GM23248 (cell line): ENCODE measurements at regions not wholly inside any gene's neighbourhood (a gene's known extent, or its start where the extent isn't known, plus 50 kb on each side); places are given as distances from the start of the nearest gene placed in this dataset.

Experiments used
- DNase-seq: peaks from one replicate; pipeline ENCODE4 v3.0.0-alpha.2; 2015
- H2AFZ ChIP-seq: fragments of 200-600 bp; sonication (generic); 2 replicates; pipeline ENCODE4 v1.6.1; 2016; ENCODE audit warnings: antibody characterized with exemption
- H3F3A ChIP-seq: fragments of 200-600 bp; sonication (generic); 2 replicates; pipeline ENCODE4 v1.6.1; 2016; ENCODE audit warnings: mild to moderate bottlenecking, antibody characterized with exemption, mixed run types; ENCODE audit not compliant: insufficient read depth
- H3K27ac ChIP-seq: fragments of 200-600 bp; sonication (generic); 2 replicates; pipeline ENCODE4 v1.5.1; 2016; ENCODE audit warnings: mild to moderate bottlenecking
- H3K27me3 ChIP-seq: fragments of 200-600 bp; sonication (generic); replicated peaks from 2 replicates; pipeline ENCODE4 v1.6.1; 2016; ENCODE audit warnings: mild to moderate bottlenecking; ENCODE audit not compliant: insufficient read depth
- H3K36me3 ChIP-seq: fragments of 200-600 bp; sonication (generic); 2 replicates; pipeline ENCODE4 v1.6.1; 2016; ENCODE audit warnings: low read depth, mild to moderate bottlenecking
- H3K4me1 ChIP-seq: fragments of 200-600 bp; sonication (generic); 2 replicates; pipeline ENCODE4 v1.6.1; 2016; ENCODE audit warnings: mild to moderate bottlenecking; ENCODE audit not compliant: insufficient read depth
- H3K4me2 ChIP-seq: fragments of 200-600 bp; sonication (generic); one replicate; pipeline ENCODE4 v1.6.1; 2016; ENCODE audit warnings: mild to moderate bottlenecking; ENCODE audit not compliant: unreplicated experiment
- H3K4me3 ChIP-seq: fragments of 200-600 bp; sonication (generic); 2 replicates; pipeline ENCODE4 v1.5.1; 2016; ENCODE audit warnings: mild to moderate bottlenecking
- H3K79me2 ChIP-seq: fragments of 200-600 bp; sonication (generic); 2 replicates; pipeline ENCODE4 v1.6.1; 2016; ENCODE audit warnings: mild to moderate bottlenecking; ENCODE audit not compliant: insufficient read depth
- H3K9ac ChIP-seq: fragments of 200-600 bp; sonication (generic); 2 replicates; pipeline ENCODE4 v1.6.1; 2016; ENCODE audit warnings: mild to moderate bottlenecking
- H3K9me2 ChIP-seq: fragments of 200-600 bp; sonication (generic); 2 replicates; pipeline ENCODE4 v1.6.1; 2016; ENCODE audit warnings: mixed run types, mild to moderate bottlenecking, moderate library complexity; ENCODE audit not compliant: insufficient read depth
- H3K9me3 ChIP-seq: fragments of 200-600 bp; sonication (generic); one replicate; pipeline ENCODE4 v1.6.1; 2017; ENCODE audit warnings: low read depth
- H4K20me1 ChIP-seq: fragments of 200-600 bp; sonication (generic); 2 replicates; pipeline ENCODE4 v1.6.0; 2016; ENCODE audit not compliant: insufficient read depth
- EZH2 ChIP-seq: fragments of 200-600 bp; sonication (generic); IDR thresholded peaks from 2 replicates; pipeline ENCODE4 v1.6.1; 2018; ENCODE audit warnings: antibody characterized with exemption, mild to moderate bottlenecking; ENCODE audit not compliant: insufficient read depth, poor library complexity, severe bottlenecking
- EZH2phosphoT487 ChIP-seq: fragments of 200-600 bp; sonication (generic); IDR thresholded peaks from 2 replicates; pipeline ENCODE4 v1.6.1; 2018; ENCODE audit warnings: antibody characterized with exemption, moderate library complexity, mild to moderate bottlenecking, low read depth; ENCODE audit not compliant: insufficient read depth
- WGBS, 2 experiments: methylation state at CpG; one replicate each; pipeline ENCODE4 v1.1.6; 2015 to 2017; ENCODE audit warnings: low lambda C conversion rate in 2 of 2, low coverage in 1 of 2; ENCODE audit errors: missing lambda C conversion rate in 2 of 2; 5-methylcytosine and 5-hydroxymethylcytosine counted together
- in situ Hi-C: fragments of 300-500 bp; cut with MboI; formaldehyde crosslinking; loops from 2 replicates; pipeline ENCODE4 v1.15.0; 2020

DNA sequence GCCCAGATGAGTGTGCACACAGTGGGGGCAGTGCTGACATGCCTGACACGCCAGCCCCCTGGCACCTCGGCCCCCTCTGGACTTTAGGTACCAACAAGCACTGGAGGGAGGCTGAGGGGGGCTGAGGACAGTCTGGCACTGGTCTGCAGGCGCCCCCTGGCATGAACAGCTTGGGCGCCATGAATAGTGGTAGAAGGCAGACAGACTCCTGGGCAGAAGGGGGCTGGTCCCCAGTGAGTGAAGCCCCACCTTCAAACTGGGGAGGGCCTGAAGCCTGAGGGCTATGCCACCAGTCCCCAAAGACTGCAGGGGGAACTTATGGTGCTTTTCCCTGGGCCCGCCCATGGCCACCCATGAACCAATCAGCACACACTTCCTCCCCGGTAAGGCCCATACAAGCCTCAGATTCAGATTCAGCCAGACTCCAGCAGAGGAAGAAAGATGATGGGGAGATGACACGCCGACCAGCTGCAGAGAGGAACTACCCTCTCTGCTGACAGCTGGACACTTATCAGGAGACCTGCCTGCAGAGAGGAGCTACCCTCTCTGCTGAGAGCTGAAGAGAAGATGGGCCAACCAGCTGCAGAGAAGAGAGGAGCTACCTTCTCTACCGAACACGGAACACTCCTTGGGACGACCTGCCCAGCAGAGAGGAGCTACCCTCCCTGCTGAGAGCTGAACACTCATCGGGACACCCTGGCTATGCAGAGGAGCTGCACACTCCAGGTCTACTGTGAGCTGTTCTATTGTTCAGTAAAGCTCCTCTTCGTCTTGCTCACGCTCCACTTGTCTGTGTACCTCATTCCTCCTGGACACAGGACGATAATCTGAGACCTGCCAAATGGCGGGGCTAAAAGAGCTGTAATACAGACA lies 324.5 kb downstream of the PCNX1 start:
- Histone ChIP-seq H3K4me2 (no peak overlapping the region), H3K9me3 (no peaks in the 10 kb centered on the region), H3K27me3 (no peaks in the 10 kb centered on the region), H4K20me1 (no peaks in the 10 kb centered on the region), H3K4me1 (no peaks in the 10 kb centered on the region), H3K27ac (no peak overlapping the region), H3F3A (no peaks in the 10 kb centered on the region), H3K36me3 (no peaks in the 10 kb centered on the region), H3K4me3 (no peak overlapping the region), H3K79me2 (no peaks in the 10 kb centered on the region), H2AFZ (no peak overlapping the region), H3K9ac (no peak overlapping the region), H3K9me2 (no peaks in the 10 kb centered on the region)
- WGBS, 2 experiments, result 86 to 89% methylated on average over 14 to 16 of the region's 16 CpGs
- TF ChIP-seq EZH2 (no peak), EZH2phosphoT487 (no peak)
- DNase-seq, result no peak
- in situ Hi-C loops, result no loop called here

DNA sequence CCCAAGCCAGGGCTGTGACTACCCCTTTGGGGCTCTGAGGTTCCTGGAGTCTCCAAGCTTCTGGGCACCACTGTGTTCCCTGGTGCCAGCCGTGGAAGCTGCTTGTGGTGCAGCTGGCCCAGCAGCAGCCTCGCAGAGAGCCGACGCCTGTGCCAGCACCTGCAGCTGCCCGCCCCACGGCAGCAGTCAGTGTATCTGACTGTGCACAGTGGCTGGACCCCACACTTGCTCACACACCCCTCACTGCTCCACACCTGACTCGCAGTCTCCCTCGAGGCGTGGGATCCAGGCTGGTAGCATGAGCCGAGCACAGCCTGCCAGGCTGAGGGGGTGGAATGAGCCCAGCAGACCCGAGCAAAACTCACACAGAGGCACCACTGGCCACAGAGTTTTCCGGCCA lies 325.2 kb downstream of the PCNX1 start:
- Histone ChIP-seq H3K79me2 (no peaks in the 10 kb centered on the region), H3K27ac (no peak overlapping the region), H3K36me3 (no peaks in the 10 kb centered on the region), H3F3A (no peaks in the 10 kb centered on the region), H3K9ac (no peak overlapping the region), H3K9me2 (no peaks in the 10 kb centered on the region), H4K20me1 (no peaks in the 10 kb centered on the region), H3K4me1 (no peaks in the 10 kb centered on the region), H2AFZ (no peak overlapping the region), H3K9me3 (no peaks in the 10 kb centered on the region), H3K4me3 (no peak overlapping the region), H3K27me3 (no peaks in the 10 kb centered on the region), H3K4me2 (no peak overlapping the region)
- 83 to 88% methylated on average over 12 of the region's 12 CpGs for WGBS, 2 experiments
- TF ChIP-seq EZH2 (no peak), EZH2phosphoT487 (no peak)
- no peak for DNase-seq
- in situ Hi-C loops, result no loop called here

DNA sequence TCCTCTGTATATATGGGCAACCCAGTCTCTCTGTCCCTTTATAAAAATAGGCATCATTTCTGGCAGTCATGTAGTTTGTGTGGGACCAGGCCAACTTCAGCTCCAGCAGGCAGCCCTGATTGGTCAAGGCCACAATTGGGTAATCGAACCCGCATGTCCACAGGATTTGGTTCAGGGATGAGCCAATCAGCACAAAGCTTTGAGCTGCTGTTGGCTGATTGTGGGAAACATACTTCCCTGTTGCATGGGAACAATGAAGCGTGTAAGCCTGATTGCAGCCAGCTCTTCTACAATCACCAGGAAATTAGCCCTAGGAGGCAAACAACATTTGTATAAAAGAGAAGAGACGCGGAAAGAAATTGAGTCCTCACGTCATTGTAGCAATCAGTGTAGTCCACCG lies 328.6 kb downstream of the PCNX1 start:
- H3K4me3 ChIP-seq, result no peak overlapping the region
- H3K4me1 ChIP-seq, result no peaks in the 10 kb centered on the region
- in situ Hi-C loops, result no loop called here
- WGBS, 2 experiments, result 32 to 34% methylated on average over 7 of the region's 7 CpGs
- H3K36me3 ChIP-seq, result no peaks in the 10 kb centered on the region
- H3K9me2 ChIP-seq, result no peaks in the 10 kb centered on the region
- no peak overlapping the region for H3K9ac ChIP-seq
- no peak for TF ChIP-seq EZH2phosphoT487
- no peak for TF ChIP-seq EZH2
- H3K27ac ChIP-seq, result no peak overlapping the region
- DNase-seq, result peak; percentile 35
- H2AFZ ChIP-seq, result peak overlapping the region; percentile 59
- no peaks in the 10 kb centered on the region for H3F3A ChIP-seq
- no peaks in the 10 kb centered on the region for H3K9me3 ChIP-seq
- no peak overlapping the region for H3K4me2 ChIP-seq
- H4K20me1 ChIP-seq, result no peaks in the 10 kb centered on the region
- no peaks in the 10 kb centered on the region for H3K27me3 ChIP-seq
- no peaks in the 10 kb centered on the region for H3K79me2 ChIP-seq

DNA sequence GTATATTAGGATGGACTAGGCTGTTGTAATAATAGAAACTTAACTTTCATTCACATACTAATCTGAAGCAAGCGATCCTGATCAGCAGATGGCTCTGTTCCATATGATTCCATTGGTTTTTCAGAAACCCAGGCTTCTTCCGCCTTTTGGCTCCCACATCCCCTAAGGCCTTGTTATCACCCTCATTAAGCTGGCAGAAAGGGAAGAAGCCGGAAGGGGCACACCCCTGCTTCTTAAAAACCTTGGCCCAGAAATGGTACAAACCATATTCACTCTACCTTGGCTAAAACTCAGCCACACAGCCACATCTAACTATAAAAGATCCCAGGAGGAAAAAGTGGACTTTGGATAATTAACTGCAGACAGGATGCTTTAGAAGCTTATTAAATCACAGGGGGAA lies 329.2 kb downstream of the PCNX1 start:
- H3K9me3 ChIP-seq, result no peaks in the 10 kb centered on the region
- no peaks in the 10 kb centered on the region for H3K9me2 ChIP-seq
- no peak overlapping the region for H3K9ac ChIP-seq
- peaks cover 4% of the 10 kb centered on the region for H3K4me1 ChIP-seq
- peak overlapping the region; percentile 59 for H2AFZ ChIP-seq
- no peak overlapping the region for H3K4me2 ChIP-seq
- no peaks in the 10 kb centered on the region for H3K79me2 ChIP-seq
- no peak for TF ChIP-seq EZH2
- TF ChIP-seq EZH2phosphoT487, result no peak
- H3K4me3 ChIP-seq, result no peak overlapping the region
- H3F3A ChIP-seq, result peaks cover 4% of the 10 kb centered on the region
- in situ Hi-C loops, result no loop called here
- H3K36me3 ChIP-seq, result no peaks in the 10 kb centered on the region
- H3K27me3 ChIP-seq, result no peaks in the 10 kb centered on the region
- no peak overlapping the region for H3K27ac ChIP-seq
- 40 to 44% methylated on average over 3 of the region's 3 CpGs for WGBS, 2 experiments
- H4K20me1 ChIP-seq, result no peaks in the 10 kb centered on the region
- no peak for DNase-seq
